ENCODE measurements at regions not wholly inside any gene's neighbourhood (a gene's known extent, or its start where the extent isn't known, plus 50 kb on each side); places are given as distances from the start of the nearest gene placed in this dataset.

DNA sequence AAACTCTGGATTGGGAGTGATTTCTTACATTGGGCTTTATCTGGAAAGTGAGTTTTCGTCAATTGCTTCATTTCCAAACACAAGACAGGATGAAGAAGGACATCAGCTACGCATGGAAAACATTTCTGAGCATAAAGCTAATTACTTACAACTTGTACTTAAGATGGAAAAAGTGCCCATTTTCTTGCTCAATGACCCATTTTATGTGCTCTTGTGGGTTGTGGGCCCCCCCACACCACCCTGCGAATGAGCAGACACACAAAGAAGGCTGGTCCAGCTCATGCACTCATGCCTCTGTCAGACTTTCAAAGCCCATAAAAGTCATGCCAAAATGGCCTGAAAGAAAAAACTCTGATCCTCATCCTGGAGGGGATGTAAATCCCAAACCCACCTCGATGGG, 663.0 kb downstream of the AJAP1 start:
- no peak overlapping the region for H3K4me2 ChIP-seq (ENCODE audit: low read length)

DNA sequence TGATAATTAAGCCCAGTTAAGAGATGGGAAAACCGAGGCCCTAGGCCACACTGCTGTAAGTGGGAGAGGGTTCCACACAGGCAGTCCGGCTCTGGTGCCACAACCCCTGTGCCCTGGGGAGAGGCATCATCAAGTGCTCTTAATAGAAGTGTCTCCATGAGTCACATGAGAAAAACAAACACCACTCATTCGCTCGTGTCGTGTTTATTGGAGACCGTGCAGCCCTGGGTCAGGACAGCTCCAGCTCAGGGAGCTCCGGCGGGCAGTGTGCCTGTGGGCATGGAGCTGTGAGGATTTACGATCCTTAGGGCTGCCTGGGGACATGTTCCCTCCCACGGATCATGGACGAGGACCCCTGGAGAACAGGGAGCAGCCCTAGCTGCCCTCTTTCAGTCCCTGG, 658.5 kb downstream of the AJAP1 start:
- H3K27me3 ChIP-seq (ENCODE audit: insufficient read depth, low read depth, low read length), result no peaks in the 10 kb centered on the region
- no peak overlapping the region for H3K27ac ChIP-seq (ENCODE audit: low read length)
- no peaks in the 10 kb centered on the region for H4K20me1 ChIP-seq (ENCODE audit: insufficient read depth)
- H3K9me3 ChIP-seq (ENCODE audit: low read length), result no peaks in the 10 kb centered on the region
- H3F3A ChIP-seq (ENCODE audit: insufficient read depth, low read length, poor library complexity, severe bottlenecking), result no peaks in the 10 kb centered on the region
- no peak overlapping the region for H3K9ac ChIP-seq (ENCODE audit: low read length)
- H3K9me2 ChIP-seq (ENCODE audit: insufficient read depth, low read length), result no peaks in the 10 kb centered on the region
- no peaks in the 10 kb centered on the region for H3K36me3 ChIP-seq (ENCODE audit: insufficient read depth, low read length)
- H2AFZ ChIP-seq (ENCODE audit: low read depth, low read length), result no peak overlapping the region
- H3K79me2 ChIP-seq (replicated peaks; ENCODE audit: insufficient read depth, low read length), result no peaks in the 10 kb centered on the region
- H3K4me3 ChIP-seq (ENCODE audit: low read length), result no peak overlapping the region
- TF ChIP-seq, protein P1, sequence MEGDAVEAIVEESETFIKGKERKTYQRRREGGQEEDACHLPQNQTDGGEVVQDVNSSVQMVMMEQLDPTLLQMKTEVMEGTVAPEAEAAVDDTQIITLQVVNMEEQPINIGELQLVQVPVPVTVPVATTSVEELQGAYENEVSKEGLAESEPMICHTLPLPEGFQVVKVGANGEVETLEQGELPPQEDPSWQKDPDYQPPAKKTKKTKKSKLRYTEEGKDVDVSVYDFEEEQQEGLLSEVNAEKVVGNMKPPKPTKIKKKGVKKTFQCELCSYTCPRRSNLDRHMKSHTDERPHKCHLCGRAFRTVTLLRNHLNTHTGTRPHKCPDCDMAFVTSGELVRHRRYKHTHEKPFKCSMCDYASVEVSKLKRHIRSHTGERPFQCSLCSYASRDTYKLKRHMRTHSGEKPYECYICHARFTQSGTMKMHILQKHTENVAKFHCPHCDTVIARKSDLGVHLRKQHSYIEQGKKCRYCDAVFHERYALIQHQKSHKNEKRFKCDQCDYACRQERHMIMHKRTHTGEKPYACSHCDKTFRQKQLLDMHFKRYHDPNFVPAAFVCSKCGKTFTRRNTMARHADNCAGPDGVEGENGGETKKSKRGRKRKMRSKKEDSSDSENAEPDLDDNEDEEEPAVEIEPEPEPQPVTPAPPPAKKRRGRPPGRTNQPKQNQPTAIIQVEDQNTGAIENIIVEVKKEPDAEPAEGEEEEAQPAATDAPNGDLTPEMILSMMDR (IDR thresholded peaks at IDR 0.05; ENCODE audit: poor library complexity, severe bottlenecking), result no peak
- TF ChIP-seq POLR2AphosphoS5 (IDR thresholded peaks at IDR 0.05), result no peak
- no peak for TF ChIP-seq MXI1 (conservative IDR thresholded peaks at IDR 0.05; ENCODE audit: poor library complexity, severe bottlenecking)
- TF ChIP-seq EZH2 (IDR thresholded peaks at IDR 0.05; ENCODE audit: borderline replicate concordance, insufficient read depth, low read length, poor library complexity, severe bottlenecking), result no peak
- no peak for TF ChIP-seq TAF1 (IDR thresholded peaks at IDR 0.05; ENCODE audit: low read depth)
- TF ChIP-seq, protein P2, sequence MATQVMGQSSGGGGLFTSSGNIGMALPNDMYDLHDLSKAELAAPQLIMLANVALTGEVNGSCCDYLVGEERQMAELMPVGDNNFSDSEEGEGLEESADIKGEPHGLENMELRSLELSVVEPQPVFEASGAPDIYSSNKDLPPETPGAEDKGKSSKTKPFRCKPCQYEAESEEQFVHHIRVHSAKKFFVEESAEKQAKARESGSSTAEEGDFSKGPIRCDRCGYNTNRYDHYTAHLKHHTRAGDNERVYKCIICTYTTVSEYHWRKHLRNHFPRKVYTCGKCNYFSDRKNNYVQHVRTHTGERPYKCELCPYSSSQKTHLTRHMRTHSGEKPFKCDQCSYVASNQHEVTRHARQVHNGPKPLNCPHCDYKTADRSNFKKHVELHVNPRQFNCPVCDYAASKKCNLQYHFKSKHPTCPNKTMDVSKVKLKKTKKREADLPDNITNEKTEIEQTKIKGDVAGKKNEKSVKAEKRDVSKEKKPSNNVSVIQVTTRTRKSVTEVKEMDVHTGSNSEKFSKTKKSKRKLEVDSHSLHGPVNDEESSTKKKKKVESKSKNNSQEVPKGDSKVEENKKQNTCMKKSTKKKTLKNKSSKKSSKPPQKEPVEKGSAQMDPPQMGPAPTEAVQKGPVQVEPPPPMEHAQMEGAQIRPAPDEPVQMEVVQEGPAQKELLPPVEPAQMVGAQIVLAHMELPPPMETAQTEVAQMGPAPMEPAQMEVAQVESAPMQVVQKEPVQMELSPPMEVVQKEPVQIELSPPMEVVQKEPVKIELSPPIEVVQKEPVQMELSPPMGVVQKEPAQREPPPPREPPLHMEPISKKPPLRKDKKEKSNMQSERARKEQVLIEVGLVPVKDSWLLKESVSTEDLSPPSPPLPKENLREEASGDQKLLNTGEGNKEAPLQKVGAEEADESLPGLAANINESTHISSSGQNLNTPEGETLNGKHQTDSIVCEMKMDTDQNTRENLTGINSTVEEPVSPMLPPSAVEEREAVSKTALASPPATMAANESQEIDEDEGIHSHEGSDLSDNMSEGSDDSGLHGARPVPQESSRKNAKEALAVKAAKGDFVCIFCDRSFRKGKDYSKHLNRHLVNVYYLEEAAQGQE (IDR thresholded peaks at IDR 0.05; ENCODE audit: borderline replicate concordance), result no peak
- no peak for TF ChIP-seq SMC3 (conservative IDR thresholded peaks at IDR 0.05; ENCODE audit: poor library complexity)
- TF ChIP-seq EP300 (conservative IDR thresholded peaks at IDR 0.05; ENCODE audit: poor library complexity, severe bottlenecking), result no peak
- TF ChIP-seq RAD21 (conservative IDR thresholded peaks at IDR 0.05), result no peak
- no peak overlapping the region for H3K4me2 ChIP-seq (ENCODE audit: low read length)

More for the DNA sequence above, 663.0 kb downstream of the AJAP1 start:
- H3K27me3 ChIP-seq (ENCODE audit: insufficient read depth, low read depth, low read length), result no peaks in the 10 kb centered on the region
- H3K36me3 ChIP-seq (ENCODE audit: insufficient read depth, low read length), result no peaks in the 10 kb centered on the region
- TF ChIP-seq, protein P1 (IDR thresholded peaks at IDR 0.05; ENCODE audit: poor library complexity, severe bottlenecking), result no peak
- TF ChIP-seq MXI1 (conservative IDR thresholded peaks at IDR 0.05; ENCODE audit: poor library complexity, severe bottlenecking), result no peak
- TF ChIP-seq, protein P2 (IDR thresholded peaks at IDR 0.05; ENCODE audit: borderline replicate concordance), result no peak
- TF ChIP-seq EZH2 (IDR thresholded peaks at IDR 0.05; ENCODE audit: borderline replicate concordance, insufficient read depth, low read length, poor library complexity, severe bottlenecking), result no peak
- TF ChIP-seq SMC3 (conservative IDR thresholded peaks at IDR 0.05; ENCODE audit: poor library complexity), result no peak
- TF ChIP-seq TAF1 (IDR thresholded peaks at IDR 0.05; ENCODE audit: low read depth), result no peak
- TF ChIP-seq POLR2AphosphoS5 (IDR thresholded peaks at IDR 0.05), result no peak
- TF ChIP-seq EP300 (conservative IDR thresholded peaks at IDR 0.05; ENCODE audit: poor library complexity, severe bottlenecking), result no peak
- no peak for TF ChIP-seq RAD21 (conservative IDR thresholded peaks at IDR 0.05)
- H3K9ac ChIP-seq (ENCODE audit: low read length), result no peak overlapping the region
- H4K20me1 ChIP-seq (ENCODE audit: insufficient read depth), result no peaks in the 10 kb centered on the region
- no peaks in the 10 kb centered on the region for H3K9me2 ChIP-seq (ENCODE audit: insufficient read depth, low read length)
- H3K79me2 ChIP-seq (replicated peaks; ENCODE audit: insufficient read depth, low read length), result no peaks in the 10 kb centered on the region
- no peak overlapping the region for H3K27ac ChIP-seq (ENCODE audit: low read length)
- H3F3A ChIP-seq (ENCODE audit: insufficient read depth, low read length, poor library complexity, severe bottlenecking), result no peaks in the 10 kb centered on the region
- H3K9me3 ChIP-seq (ENCODE audit: low read length), result no peaks in the 10 kb centered on the region
- no peak overlapping the region for H2AFZ ChIP-seq (ENCODE audit: low read depth, low read length)
- H3K4me3 ChIP-seq (ENCODE audit: low read length), result no peak overlapping the region
